GM18520 (cell line): ENCODE measurements at regions not wholly inside any gene's neighbourhood (a gene's known extent, or its start where the extent isn't known, plus 50 kb on each side); places are given as distances from the start of the nearest gene placed in this dataset.

Source experiments
- ATAC-seq: cut with Tn5 transposase; IDR thresholded peaks from one replicate; pipeline ENCODE4 v1.9.1; 2021; ENCODE audit not compliant: unreplicated experiment

GRCh38 chr1:82560566-82560965 lies 759.8 kb downstream of the ADGRL2 start:
- ATAC-seq, result no peak

GRCh38 chr1:82555501-82555900 lies 754.8 kb downstream of the ADGRL2 start:
- ATAC-seq, result no peak

- ATAC-seq, result no peak
These were observed 749.1 kb downstream of the ADGRL2 start for GRCh38 chr1:82549841-82550240.

GRCh38 chr1:82542766-82543165 lies 742.0 kb downstream of the ADGRL2 start:
- no peak for ATAC-seq

GRCh38 chr1:82542141-82542540 lies 741.4 kb downstream of the ADGRL2 start:
- no peak for ATAC-seq

- ATAC-seq, result no peak
These were observed 739.3 kb downstream of the ADGRL2 start for GRCh38 chr1:82540006-82540405.

- ATAC-seq, result no peak
These were observed 738.1 kb downstream of the ADGRL2 start for GRCh38 chr1:82538876-82539275.

GRCh38 chr1:82534996-82535395 lies 734.3 kb downstream of the ADGRL2 start:
- no peak for ATAC-seq

GRCh38 chr1:82525378-82525777 lies 724.6 kb downstream of the ADGRL2 start:
- no peak for ATAC-seq

- ATAC-seq, result no peak
These were observed 719.9 kb downstream of the ADGRL2 start for GRCh38 chr1:82520611-82521010.

GRCh38 chr1:82517586-82517985 lies 716.9 kb downstream of the ADGRL2 start:
- ATAC-seq, result no peak

GRCh38 chr1:82515650-82516049 lies 714.9 kb downstream of the ADGRL2 start:
- no peak for ATAC-seq

GRCh38 chr1:82511441-82511840 lies 710.7 kb downstream of the ADGRL2 start:
- ATAC-seq, result no peak

- ATAC-seq, result no peak
These were observed 709.7 kb downstream of the ADGRL2 start for GRCh38 chr1:82510431-82510830.

- ATAC-seq, result no peak
These were observed 706.3 kb downstream of the ADGRL2 start for GRCh38 chr1:82507011-82507410.

- ATAC-seq, result no peak
These were observed 703.1 kb downstream of the ADGRL2 start for GRCh38 chr1:82503822-82504221.

- ATAC-seq, result no peak
These were observed 698.3 kb downstream of the ADGRL2 start for GRCh38 chr1:82499022-82499421.

- no peak for ATAC-seq
These were observed 693.4 kb downstream of the ADGRL2 start for GRCh38 chr1:82494117-82494516.

- ATAC-seq, result no peak
These were observed 691.4 kb downstream of the ADGRL2 start for GRCh38 chr1:82492159-82492558.

- ATAC-seq, result no peak
These were observed 690.7 kb downstream of the ADGRL2 start for GRCh38 chr1:82491301-82492048.

GRCh38 chr1:82487778-82488177 lies 687.0 kb downstream of the ADGRL2 start:
- no peak for ATAC-seq

GRCh38 chr1:82486969-82487368 lies 686.2 kb downstream of the ADGRL2 start:
- no peak for ATAC-seq

GRCh38 chr1:82486468-82486867 lies 685.7 kb downstream of the ADGRL2 start:
- ATAC-seq, result no peak
